ENCODE measurements at regions not wholly inside any gene's neighbourhood (a gene's known extent, or its start where the extent isn't known, plus 50 kb on each side); places are given as distances from the start of the nearest gene placed in this dataset.

DNA sequence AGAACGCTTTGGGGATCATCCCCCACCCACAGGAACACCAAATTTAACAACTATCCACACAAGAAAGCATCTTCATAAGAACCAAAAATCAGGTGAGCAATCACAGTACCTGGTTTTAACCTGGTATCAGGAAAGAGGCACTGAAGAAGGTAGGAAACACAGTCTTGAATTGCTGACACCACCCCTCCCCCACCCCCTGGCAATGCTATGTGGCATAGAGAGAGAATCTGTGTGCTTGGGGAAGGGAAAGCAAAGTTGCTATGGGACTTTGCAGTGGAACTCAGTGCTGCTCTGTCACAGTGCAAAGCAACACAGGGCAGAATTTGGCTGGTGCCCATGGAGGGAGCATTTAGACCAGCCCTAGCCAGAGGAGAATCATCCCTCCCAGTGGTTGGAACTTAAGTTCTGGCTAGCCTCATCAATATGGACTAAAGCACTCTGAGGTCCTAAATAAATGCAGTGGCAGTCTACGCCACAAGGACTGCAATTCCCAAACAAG is 565.5 kb downstream of the EPM2A start:
- TF ChIP-seq, protein P1, sequence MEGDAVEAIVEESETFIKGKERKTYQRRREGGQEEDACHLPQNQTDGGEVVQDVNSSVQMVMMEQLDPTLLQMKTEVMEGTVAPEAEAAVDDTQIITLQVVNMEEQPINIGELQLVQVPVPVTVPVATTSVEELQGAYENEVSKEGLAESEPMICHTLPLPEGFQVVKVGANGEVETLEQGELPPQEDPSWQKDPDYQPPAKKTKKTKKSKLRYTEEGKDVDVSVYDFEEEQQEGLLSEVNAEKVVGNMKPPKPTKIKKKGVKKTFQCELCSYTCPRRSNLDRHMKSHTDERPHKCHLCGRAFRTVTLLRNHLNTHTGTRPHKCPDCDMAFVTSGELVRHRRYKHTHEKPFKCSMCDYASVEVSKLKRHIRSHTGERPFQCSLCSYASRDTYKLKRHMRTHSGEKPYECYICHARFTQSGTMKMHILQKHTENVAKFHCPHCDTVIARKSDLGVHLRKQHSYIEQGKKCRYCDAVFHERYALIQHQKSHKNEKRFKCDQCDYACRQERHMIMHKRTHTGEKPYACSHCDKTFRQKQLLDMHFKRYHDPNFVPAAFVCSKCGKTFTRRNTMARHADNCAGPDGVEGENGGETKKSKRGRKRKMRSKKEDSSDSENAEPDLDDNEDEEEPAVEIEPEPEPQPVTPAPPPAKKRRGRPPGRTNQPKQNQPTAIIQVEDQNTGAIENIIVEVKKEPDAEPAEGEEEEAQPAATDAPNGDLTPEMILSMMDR (conservative IDR thresholded peaks at IDR 0.05) = no peak
- no peak for TF ChIP-seq ZFX (IDR thresholded peaks at IDR 0.05)
- no peak overlapping the region; the same call in 1 of the 2 replicates for H3K27ac ChIP-seq

DNA sequence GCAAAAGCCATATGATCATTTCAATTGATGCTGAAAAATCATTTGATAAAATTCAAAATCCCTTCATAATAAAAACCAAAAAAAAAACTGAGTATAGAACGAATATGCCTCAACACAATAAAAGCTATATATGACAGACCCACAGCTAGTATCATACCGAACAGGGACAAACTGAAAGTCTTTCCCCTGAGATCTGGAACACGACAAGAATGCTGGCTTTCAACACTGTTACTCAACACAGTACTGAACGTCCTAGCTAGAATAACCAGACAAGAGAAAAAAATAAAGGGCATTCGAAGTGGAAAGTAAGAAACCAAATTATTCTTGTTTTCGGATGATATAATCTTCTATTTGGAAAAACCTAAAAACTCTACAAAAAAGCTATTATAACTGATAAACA is 559.9 kb downstream of the EPM2A start:
- TF ChIP-seq ZFX (IDR thresholded peaks at IDR 0.05) = no peak
- TF ChIP-seq, protein P1 (conservative IDR thresholded peaks at IDR 0.05) = no peak
- no peak overlapping the region for H3K27ac ChIP-seq

DNA sequence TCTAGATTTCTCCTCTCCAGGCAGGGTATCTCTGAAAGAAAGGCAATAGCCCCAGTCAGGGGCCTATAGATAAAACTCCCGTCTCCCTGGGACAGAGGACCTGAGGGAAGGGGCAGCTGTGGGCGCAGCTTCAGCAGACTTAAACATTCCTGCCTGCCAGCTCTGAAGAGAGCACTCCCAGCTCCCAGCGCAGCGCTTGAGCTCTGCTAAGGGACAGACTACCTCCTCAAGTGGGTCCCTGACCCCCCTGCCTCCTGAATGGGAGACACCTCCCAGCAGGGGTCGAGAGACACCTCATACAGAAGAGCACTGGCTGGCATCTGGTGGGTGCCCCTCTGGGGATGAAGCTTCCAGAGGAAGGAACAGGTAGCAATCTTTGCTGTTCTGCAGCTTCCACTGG is 556.9 kb downstream of the EPM2A start:
- H3K27ac ChIP-seq = no peak overlapping the region
- TF ChIP-seq, protein P1 (conservative IDR thresholded peaks at IDR 0.05) = no peak
- no peak for TF ChIP-seq ZFX (IDR thresholded peaks at IDR 0.05)

DNA sequence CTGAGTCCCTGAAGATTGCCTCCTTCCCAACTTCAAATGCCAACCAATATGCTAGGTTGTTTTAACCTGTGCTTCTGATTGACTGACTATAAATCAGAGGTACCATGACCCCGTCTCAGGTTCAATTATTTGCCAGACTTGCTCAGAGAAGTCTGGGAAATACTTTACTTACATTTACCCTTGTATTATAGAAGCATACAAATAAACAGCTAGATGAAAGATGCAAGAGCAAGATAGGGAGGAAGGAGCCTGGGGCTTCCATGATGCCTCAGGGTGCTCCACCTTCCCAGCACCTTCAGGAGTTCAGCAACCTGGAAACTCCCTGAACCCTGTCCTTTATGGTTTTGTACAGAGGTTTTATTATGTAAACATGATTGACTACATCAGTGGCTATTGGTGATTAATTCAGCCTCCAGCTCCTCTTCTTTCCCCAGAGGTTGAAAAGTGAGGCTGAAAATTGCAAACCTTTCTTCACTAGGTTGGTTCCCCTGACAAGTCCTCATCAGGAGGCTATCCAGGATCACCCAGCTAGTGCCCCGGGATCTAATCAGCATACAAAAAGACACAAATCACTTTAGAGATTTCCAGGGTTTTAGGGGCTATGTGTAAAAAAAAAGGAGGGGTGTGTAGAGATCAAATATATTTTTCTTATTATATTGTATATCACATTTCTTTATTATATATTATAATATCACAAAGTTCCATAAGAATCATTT is 547.7 kb downstream of the EPM2A start:
- H3K27ac ChIP-seq = no peak overlapping the region
- no peak for TF ChIP-seq ZFX (IDR thresholded peaks at IDR 0.05)
- TF ChIP-seq, protein P1 (conservative IDR thresholded peaks at IDR 0.05) = no peak

DNA sequence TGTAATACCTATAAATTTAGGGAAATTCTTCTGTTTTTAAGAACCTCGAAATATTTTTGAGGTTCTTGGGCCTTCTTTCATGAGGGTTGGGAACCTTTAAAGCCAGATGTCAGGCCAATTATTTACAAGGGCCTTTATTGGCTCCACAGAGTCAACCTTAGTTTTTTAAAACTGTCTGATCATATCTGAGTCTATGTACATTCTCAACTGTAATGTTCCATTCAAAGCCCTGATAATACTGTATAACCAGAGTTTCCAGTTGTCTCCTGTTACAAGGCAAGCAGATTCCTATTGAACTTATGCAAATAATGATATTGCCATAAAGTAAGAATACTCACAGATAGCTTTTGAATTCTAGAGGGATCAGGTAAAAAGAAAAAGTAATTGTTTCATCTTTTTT is 545.5 kb downstream of the EPM2A start:
- no peak overlapping the region for H3K27ac ChIP-seq
- TF ChIP-seq, protein P1 (conservative IDR thresholded peaks at IDR 0.05) = no peak
- TF ChIP-seq ZFX (IDR thresholded peaks at IDR 0.05) = no peak

DNA sequence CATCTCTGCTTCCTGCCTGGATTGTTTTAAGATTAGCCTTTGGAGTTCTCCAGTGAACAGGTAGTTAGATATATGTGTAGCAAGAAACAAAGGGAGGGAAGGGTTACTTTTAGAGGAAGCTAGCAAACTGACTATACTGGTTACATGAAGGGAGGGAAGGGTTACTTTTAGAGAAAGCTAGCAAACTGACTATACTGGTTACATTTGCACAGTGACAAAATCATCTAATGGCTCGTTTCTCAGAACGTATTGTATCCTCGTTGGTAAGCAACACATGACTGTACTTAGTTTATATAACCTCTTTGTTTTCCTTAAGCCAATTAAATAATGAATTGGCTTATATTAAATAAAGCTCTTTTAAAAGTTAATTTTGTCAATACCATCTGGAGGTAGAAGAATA is 540.9 kb downstream of the EPM2A start:
- TF ChIP-seq, protein P1 (conservative IDR thresholded peaks at IDR 0.05) = no peak
- no peak for TF ChIP-seq ZFX (IDR thresholded peaks at IDR 0.05)
- no peak overlapping the region for H3K27ac ChIP-seq

DNA sequence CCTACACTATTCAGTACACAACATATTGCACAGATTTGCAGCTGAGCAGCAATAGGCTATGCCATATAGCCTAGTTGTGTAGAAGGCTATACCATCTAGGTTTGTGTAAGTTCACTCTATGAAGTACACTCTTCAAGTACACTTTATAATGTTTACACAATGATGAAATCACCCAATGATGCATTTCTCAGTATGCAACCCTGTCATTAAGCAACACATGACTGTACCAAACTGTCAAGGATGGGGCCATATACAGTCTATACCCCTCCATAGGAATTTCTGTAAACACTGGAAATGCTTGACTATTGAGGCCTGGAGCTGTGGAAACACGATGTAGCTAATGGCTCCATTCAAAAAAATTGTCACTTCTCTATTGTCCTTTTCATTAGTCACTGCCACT is 535.4 kb downstream of the EPM2A start:
- no peak for TF ChIP-seq ZFX (IDR thresholded peaks at IDR 0.05)
- TF ChIP-seq, protein P1 (conservative IDR thresholded peaks at IDR 0.05) = no peak
- H3K27ac ChIP-seq = no peak overlapping the region

Measured in C4-2B (cell line).